ENCODE measurements at regions not wholly inside any gene's neighbourhood (a gene's known extent, or its start where the extent isn't known, plus 50 kb on each side); places are given as distances from the start of the nearest gene placed in this dataset.

DNA sequence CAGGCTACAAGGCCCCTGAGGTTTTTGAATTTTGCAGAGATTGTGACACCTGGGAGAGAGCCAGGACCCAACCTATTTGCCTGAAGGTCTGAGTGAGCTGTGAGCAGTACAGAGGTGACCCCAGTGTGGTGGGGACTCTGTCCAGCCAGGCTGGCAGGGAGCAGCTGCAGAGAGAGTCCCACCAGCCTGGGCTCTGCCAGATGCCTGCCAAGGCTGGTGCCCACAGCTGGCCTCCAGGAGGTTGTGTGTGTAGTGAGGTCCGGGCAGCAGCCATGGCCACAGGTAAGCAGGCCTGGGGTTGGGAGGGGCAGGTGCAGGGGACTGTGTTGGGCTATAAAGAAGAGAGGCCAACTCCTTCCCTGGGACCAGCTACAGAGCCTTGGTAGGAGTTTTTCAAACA, 144.8 kb downstream of the CRYBB2 start:
- ChIA-PET RAD21 (ENCODE audit: low non-redundant PET in 1 of 2, low total read pairs in 2 of 2, uncharacterized antibody in 2 of 2, unreplicated experiment in 2 of 2) (no interaction called here), CTCF (no interaction called here), POLR2A (no interaction called here)
- Histone ChIP-seq H3K27ac (ENCODE audit: low read depth, low read length) (no peak overlapping the region), H3K9me2 (ENCODE audit: insufficient read depth) (no peaks in the 10 kb centered on the region), H3K36me3 (ENCODE audit: control insufficient read depth in 1 of 2, insufficient read depth in 2 of 2, low read length in 2 of 2) (peaks cover 0 to 4% of the 10 kb centered on the region in 2 experiments; a peak in 2 of 4 replicates), H3K4me3 (replicated peaks in 1 of 2; ENCODE audit: low read depth in 1 of 2, low read length in 2 of 2) (no peak overlapping the region), H3K9ac (ENCODE audit: low read length) (no peak overlapping the region), H3K79me2 (ENCODE audit: insufficient read depth, low read length) (0 out of 2 replicates have a peak, but pooled peaks cover 3% of the 10 kb centered on the region), H3K27me3 (ENCODE audit: insufficient read depth, low read length) (no peaks in the 10 kb centered on the region), H2AFZ (ENCODE audit: low read depth, low read length, poor library complexity, severe bottlenecking) (no peak overlapping the region), H4K20me1 (ENCODE audit: insufficient read depth) (no peaks in the 10 kb centered on the region), H3K4me2 (ENCODE audit: low read length) (no peak overlapping the region), H3K9me3 (ENCODE audit: control insufficient read depth in 1 of 2, insufficient read depth in 1 of 2, low read depth in 1 of 2, low read length in 2 of 2) (no peaks in the 10 kb centered on the region), H3K4me1 (ENCODE audit: control insufficient read depth in 1 of 2, insufficient read depth in 2 of 2, low read length in 2 of 2) (peaks cover 5 to 12% of the 10 kb centered on the region in 2 experiments; a peak in 2 of 4 replicates)
- no TSS peak for BruUV-seq (replicated peaks)
- TF ChIP-seq POLR2A (IDR thresholded peaks at IDR 0.05; ENCODE audit: borderline replicate concordance, extremely low read depth, insufficient read depth, insufficient read length) (no peak), FOSL1 (IDR thresholded peaks at IDR 0.05; ENCODE audit: low read depth) (no peak), CBX3 (IDR thresholded peaks at IDR 0.05; ENCODE audit: low read depth) (no peak)
- TF ChIP-seq, protein P1, sequence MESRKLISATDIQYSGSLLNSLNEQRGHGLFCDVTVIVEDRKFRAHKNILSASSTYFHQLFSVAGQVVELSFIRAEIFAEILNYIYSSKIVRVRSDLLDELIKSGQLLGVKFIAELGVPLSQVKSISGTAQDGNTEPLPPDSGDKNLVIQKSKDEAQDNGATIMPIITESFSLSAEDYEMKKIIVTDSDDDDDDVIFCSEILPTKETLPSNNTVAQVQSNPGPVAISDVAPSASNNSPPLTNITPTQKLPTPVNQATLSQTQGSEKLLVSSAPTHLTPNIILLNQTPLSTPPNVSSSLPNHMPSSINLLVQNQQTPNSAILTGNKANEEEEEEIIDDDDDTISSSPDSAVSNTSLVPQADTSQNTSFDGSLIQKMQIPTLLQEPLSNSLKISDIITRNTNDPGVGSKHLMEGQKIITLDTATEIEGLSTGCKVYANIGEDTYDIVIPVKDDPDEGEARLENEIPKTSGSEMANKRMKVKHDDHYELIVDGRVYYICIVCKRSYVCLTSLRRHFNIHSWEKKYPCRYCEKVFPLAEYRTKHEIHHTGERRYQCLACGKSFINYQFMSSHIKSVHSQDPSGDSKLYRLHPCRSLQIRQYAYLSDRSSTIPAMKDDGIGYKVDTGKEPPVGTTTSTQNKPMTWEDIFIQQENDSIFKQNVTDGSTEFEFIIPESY (IDR thresholded peaks at IDR 0.05; ENCODE audit: extremely low read depth, insufficient replicate concordance, low read length), result no peak
- no peak for DNase-seq (ENCODE audit: low read depth, low spot score)
- intact Hi-C loops (cut with micrococcal nuclease), result loop anchor here (5.0 kb wide), 1 partner anchor 338 kb away; no protein-coding TSS in a partner anchor
- ATAC-seq, result no peak

GRCh38 chr22:25364736-25365241, 145.3 kb downstream of the CRYBB2 start:
- ATAC-seq, result no peak
- RAD21 ChIA-PET (ENCODE audit: low non-redundant PET in 1 of 2, low total read pairs in 2 of 2, uncharacterized antibody in 2 of 2, unreplicated experiment in 2 of 2), result no interaction called here
- H2AFZ ChIP-seq (ENCODE audit: low read depth, low read length, poor library complexity, severe bottlenecking), result no peak overlapping the region

More at GRCh38 chr22:25364736-25365241, 145.3 kb downstream of the CRYBB2 start:
- no TSS peak for BruUV-seq (replicated peaks)
- no peaks in the 10 kb centered on the region for H3K27me3 ChIP-seq (ENCODE audit: insufficient read depth, low read length)
- intact Hi-C loops (cut with micrococcal nuclease), result loop anchor here (5.0 kb wide), 1 partner anchor 338 kb away; no protein-coding TSS in a partner anchor
- POLR2A ChIA-PET, result no interaction called here
- no peak overlapping the region for H3K4me2 ChIP-seq (ENCODE audit: low read length)
- 0 out of 2 replicates have a peak, but pooled peaks cover 3% of the 10 kb centered on the region for H3K79me2 ChIP-seq (ENCODE audit: insufficient read depth, low read length)
- H3K4me3 ChIP-seq (replicated peaks in 1 of 2; ENCODE audit: low read depth in 1 of 2, low read length in 2 of 2), result no peak overlapping the region
- H3K36me3 ChIP-seq (ENCODE audit: control insufficient read depth in 1 of 2, insufficient read depth in 2 of 2, low read length in 2 of 2), result peaks cover 0 to 2% of the 10 kb centered on the region in 2 experiments; a peak in 2 of 4 replicates
- no peak for DNase-seq (ENCODE audit: low read depth, low spot score)
- CTCF ChIA-PET, result no interaction called here
- peaks cover 5 to 12% of the 10 kb centered on the region in 2 experiments; a peak in 2 of 4 replicates for H3K4me1 ChIP-seq (ENCODE audit: control insufficient read depth in 1 of 2, insufficient read depth in 2 of 2, low read length in 2 of 2)
- H3K9ac ChIP-seq (ENCODE audit: low read length), result no peak overlapping the region
- H3K9me2 ChIP-seq (ENCODE audit: insufficient read depth), result no peaks in the 10 kb centered on the region
- H4K20me1 ChIP-seq (ENCODE audit: insufficient read depth), result no peaks in the 10 kb centered on the region
- H3K27ac ChIP-seq (ENCODE audit: low read depth, low read length), result no peak overlapping the region
- no peaks in the 10 kb centered on the region for H3K9me3 ChIP-seq (ENCODE audit: control insufficient read depth in 1 of 2, insufficient read depth in 1 of 2, low read depth in 1 of 2, low read length in 2 of 2)
- TF ChIP-seq FOSL1 (IDR thresholded peaks at IDR 0.05; ENCODE audit: low read depth) (no peak), CEBPB (IDR thresholded peaks at IDR 0.05; ENCODE audit: low read depth) (no peak), TCF7L2 (IDR thresholded peaks at IDR 0.05; ENCODE audit: borderline replicate concordance, extremely low read depth, insufficient read depth, insufficient read length) (no peak), EGR1 (IDR thresholded peaks at IDR 0.05; ENCODE audit: low read depth) (no peak)
